Activated CD4-positive, alpha-beta T cell treated with anti-CD3 and anti-CD28 coated beads, Interleukin-2, Interleukin-6, amounts not matched to agents 100 ng/mL and 50 ng/mL, durations not matched to agents 16 hours and 8 hours (primary cell): ENCODE measurements at regions not wholly inside any gene's neighbourhood (a gene's known extent, or its start where the extent isn't known, plus 50 kb on each side); places are given as distances from the start of the nearest gene placed in this dataset.
"Not testable (repeated sequence)": the region's sequence is repeated elsewhere in the genome, so short reads cannot be mapped to it uniquely, and the experiment has no call there.

ENCODE experiments used
- DNase-seq: peaks from one replicate; pipeline ENCODE4 v3.0.0-alpha.2; 2020

DNA sequence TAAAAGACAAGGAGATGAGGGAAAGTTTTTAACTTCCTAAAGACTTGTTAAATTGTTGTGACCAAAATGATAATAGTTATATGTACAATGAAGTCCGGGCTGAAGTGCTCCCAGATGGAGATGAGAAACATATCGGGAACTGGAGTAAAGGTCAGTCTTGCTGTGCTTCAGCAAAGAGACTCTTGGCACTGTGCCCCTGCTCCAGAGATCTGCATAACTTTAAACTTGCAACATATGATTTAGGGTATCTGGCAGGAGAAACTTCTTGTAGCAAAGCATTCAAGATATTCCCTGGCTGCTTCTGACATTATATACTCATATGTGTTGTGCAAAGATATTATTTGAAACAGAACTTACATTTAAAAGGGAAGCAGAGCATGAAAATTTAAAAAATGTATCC lies 786.6 kb upstream of the SLITRK6 start:
- DNase-seq = no peak

GRCh38 chr13:86591862-86592261 lies 792.6 kb upstream of the SLITRK6 start:
- DNase-seq = no peak

GRCh38 chr13:86601351-86601750 lies 802.1 kb upstream of the SLITRK6 start:
- no peak for DNase-seq

GRCh38 chr13:86606264-86606663 lies 807.0 kb upstream of the SLITRK6 start:
- no peak for DNase-seq

- no peak for DNase-seq
These were observed 809.5 kb upstream of the SLITRK6 start for GRCh38 chr13:86608701-86609100.

GRCh38 chr13:86633346-86633745 lies 834.1 kb upstream of the SLITRK6 start:
- no peak for DNase-seq

- DNase-seq = not testable (repeated sequence)
These were observed 852.0 kb upstream of the SLITRK6 start for GRCh38 chr13:86651171-86651570.

- no peak for DNase-seq
These were observed 853.8 kb upstream of the SLITRK6 start for GRCh38 chr13:86653009-86653408.

DNA sequence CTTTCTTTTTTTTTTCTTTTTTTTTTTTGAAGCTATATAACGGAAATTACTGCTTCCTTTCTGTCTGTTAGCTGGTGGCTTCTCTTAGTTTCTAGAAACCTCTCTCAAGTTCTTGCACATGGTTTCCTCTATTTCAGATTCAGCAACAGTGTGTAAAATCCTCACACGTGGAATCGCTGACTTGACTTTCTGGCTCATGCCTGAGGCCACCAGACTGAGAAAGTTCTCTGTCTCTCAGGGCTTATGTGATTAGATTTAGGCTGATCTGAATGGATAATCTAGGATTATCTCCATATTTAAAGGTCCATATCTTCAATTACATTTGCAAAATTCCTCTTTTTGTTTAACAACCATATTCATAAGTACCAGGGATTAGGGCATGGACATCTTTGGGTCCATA lies 856.3 kb upstream of the SLITRK6 start:
- no peak for DNase-seq

- no peak for DNase-seq
These were observed 860.9 kb upstream of the SLITRK6 start for GRCh38 chr13:86660090-86660489.

GRCh38 chr13:86665842-86666241 lies 866.6 kb upstream of the SLITRK6 start:
- DNase-seq = no peak

- DNase-seq = no peak
These were observed 874.8 kb upstream of the SLITRK6 start for GRCh38 chr13:86673931-86674431.

DNA sequence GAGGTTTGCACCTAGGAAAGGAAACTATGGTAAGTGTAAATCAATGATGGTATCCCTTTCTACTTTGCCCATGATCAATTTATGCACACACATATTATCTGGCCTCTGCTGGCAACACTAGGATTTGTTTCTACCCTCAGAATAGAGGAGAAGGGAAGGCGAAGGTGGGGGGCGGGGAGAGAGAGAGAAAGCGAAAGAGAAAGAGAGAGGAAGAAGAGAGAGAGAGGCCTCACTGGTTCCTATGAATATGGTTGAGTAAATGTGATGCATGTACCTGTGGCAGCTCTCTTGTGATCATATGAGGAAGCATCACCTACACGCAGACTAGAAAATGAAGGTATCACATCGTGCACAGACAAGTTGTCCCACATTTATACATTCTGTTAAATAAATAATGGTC lies 882.0 kb upstream of the SLITRK6 start:
- DNase-seq = no peak

DNA sequence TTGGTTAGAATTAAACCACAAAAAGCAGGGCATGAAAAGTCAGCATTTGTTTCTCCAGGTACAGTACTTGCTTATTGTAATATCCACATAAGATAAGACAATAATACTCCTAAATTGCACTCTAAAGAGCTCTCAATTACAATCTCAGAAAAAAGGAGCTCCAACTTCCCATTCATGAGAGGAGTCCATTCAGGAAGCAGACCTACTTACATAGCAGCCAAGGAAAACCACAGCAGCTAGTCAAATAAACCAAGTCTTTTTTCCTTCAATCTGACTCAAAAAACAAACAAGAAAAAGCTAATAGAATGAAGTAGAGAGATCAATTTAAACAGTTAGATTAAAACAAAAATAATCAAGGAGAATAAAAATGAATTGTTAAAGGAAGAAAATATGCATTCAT lies 885.2 kb upstream of the SLITRK6 start:
- no peak for DNase-seq

- no peak for DNase-seq
These were observed 890.7 kb upstream of the SLITRK6 start for GRCh38 chr13:86689911-86690310.

- DNase-seq = no peak
These were observed 893.1 kb upstream of the SLITRK6 start for GRCh38 chr13:86692291-86692690.

DNA sequence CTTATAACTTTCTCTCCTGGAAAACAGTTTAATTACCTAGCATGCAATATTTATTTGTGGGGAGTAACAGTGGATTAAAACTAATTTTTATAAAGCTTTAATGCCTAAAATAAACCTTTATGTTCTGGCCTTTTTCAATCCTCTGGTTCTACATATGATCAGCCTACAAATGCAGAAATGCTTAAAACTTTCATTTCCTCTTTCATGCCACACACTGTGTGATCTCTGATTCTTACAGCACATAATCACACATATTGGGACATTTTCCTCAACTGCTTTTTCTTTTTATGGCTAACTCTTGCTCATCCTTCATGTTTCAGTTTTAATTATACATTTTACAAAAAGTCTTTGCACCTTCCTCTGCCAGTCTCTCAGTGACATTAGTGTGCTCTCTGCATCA lies 910.8 kb upstream of the SLITRK6 start:
- DNase-seq = no peak

DNA sequence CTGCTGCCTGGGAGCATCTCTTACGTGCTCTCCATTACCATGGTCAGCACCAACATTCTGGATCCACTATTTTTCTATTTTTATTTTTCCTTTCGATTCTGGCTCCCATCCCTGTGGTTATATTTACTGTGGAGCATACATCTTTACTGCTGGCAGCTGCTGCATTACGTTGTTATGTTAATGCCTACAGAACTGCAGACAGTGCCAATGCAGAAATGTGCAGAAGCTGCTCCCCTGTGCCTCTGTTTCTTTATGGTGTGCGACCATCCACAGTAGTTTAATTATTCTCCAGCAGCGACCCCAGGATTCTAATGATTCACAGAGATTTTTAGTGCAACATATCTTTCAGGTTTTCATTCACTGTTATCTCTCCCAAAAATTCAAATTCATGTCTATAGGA lies 911.7 kb upstream of the SLITRK6 start:
- DNase-seq = no peak

GRCh38 chr13:86714495-86714894 lies 915.3 kb upstream of the SLITRK6 start:
- DNase-seq = no peak

- no peak for DNase-seq
These were observed 925.9 kb upstream of the SLITRK6 start for GRCh38 chr13:86725105-86725504.

- no peak for DNase-seq
These were observed 930.0 kb upstream of the SLITRK6 start for GRCh38 chr13:86729206-86729605.

DNA sequence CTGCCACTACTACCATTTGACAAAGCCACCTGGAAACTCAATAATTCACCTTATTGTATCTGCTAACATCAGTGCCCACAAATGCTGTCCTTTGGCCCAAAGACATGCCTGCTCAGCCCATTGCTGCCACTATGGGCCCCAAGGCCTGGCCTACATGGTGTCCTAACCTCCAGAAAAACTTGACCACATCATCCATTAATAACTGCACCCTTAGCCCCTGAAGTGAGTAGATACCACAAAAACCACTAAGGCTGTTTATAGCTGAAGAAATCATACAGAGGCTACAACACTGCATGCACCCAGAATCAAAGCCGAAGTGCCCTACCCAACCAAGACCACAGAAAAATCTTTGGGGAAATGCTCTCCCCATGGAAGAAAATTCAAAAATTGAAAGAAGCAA lies 932.8 kb upstream of the SLITRK6 start:
- DNase-seq = no peak

- no peak for DNase-seq
These were observed 933.7 kb upstream of the SLITRK5 start for GRCh38 chr13:86737334-86737932.

DNA sequence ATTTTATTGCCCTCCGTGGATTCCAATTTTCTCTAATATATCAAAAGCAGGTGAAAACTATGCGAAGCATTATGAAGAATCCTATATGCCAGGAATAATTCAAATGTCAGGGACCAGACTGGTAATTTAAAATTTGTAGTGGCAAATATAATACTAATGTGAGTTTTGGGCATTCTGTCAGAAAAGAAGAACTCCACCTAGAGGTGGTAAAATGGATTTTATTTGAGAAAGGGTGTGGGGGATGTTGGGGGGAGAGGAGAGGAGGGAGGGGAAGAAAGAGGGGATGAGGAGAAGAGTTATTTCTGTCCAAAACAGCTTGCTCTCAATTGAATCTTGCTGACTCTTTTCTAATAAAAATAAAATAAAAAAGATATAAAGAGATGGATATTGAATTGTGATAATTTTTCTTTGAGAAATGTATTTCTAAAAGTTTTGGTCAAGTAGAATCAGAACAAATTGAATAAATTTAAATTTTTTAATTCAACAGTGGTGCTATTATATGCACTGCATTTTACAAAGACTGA lies 929.3 kb upstream of the SLITRK5 start:
- no peak for DNase-seq
